ENCODE measurements at regions not wholly inside any gene's neighbourhood (a gene's known extent, or its start where the extent isn't known, plus 50 kb on each side); places are given as distances from the start of the nearest gene placed in this dataset.

- WGBS, result 92% methylated on average over 1 of the region's 1 CpG
- Histone ChIP-seq H3K4me1 (replicated peaks) (no peaks in the 10 kb centered on the region), H3K4me3 (no peak overlapping the region), H3K36me3 (no peaks in the 10 kb centered on the region), H3K9me3 (no peaks in the 10 kb centered on the region), H3K27ac (no peak overlapping the region), H3K27me3 (replicated peaks; ENCODE audit: insufficient read depth) (no peaks in the 10 kb centered on the region)
- intact Hi-C loops (cut with DNase I), result no loop called here
- TF ChIP-seq POLR2AphosphoS5 (IDR thresholded peaks at IDR 0.05) (no peak), CTCF (IDR thresholded peaks at IDR 0.05) (no peak), POLR2A (IDR thresholded peaks at IDR 0.05) (no peak)
- no peak for DNase-seq (ENCODE audit: low spot score)
Observed at GRCh38 chr13:83024232-83024631, 858.0 kb downstream of the SLITRK1 start.

GRCh38 chr13:83019986-83020385 lies 862.3 kb downstream of the SLITRK1 start:
- TF ChIP-seq CTCF (IDR thresholded peaks at IDR 0.05), result no peak
- TF ChIP-seq POLR2AphosphoS5 (IDR thresholded peaks at IDR 0.05), result no peak
- no peak for TF ChIP-seq POLR2A (IDR thresholded peaks at IDR 0.05)
- Histone ChIP-seq H3K36me3 (no peaks in the 10 kb centered on the region), H3K27ac (no peak overlapping the region), H3K4me3 (no peak overlapping the region), H3K27me3 (replicated peaks; ENCODE audit: insufficient read depth) (no peaks in the 10 kb centered on the region), H3K4me1 (replicated peaks) (no peaks in the 10 kb centered on the region), H3K9me3 (no peaks in the 10 kb centered on the region)
- WGBS, result 89% methylated on average over 4 of the region's 4 CpGs
- intact Hi-C loops (cut with DNase I), result no loop called here
- no peak for DNase-seq (ENCODE audit: low spot score)

GRCh38 chr13:83009987-83010386 lies 872.3 kb downstream of the SLITRK1 start:
- WGBS, result 81% methylated on average over 2 of the region's 2 CpGs
- no peaks in the 10 kb centered on the region for H3K27me3 ChIP-seq (replicated peaks; ENCODE audit: insufficient read depth)
- no peak overlapping the region for H3K4me3 ChIP-seq
- no peak overlapping the region for H3K27ac ChIP-seq
- no peaks in the 10 kb centered on the region for H3K9me3 ChIP-seq
- no peaks in the 10 kb centered on the region for H3K4me1 ChIP-seq (replicated peaks)
- intact Hi-C loops (cut with DNase I), result no loop called here
- H3K36me3 ChIP-seq, result no peaks in the 10 kb centered on the region
- DNase-seq (ENCODE audit: low spot score), result no peak
- TF ChIP-seq POLR2AphosphoS5 (IDR thresholded peaks at IDR 0.05) (no peak), POLR2A (IDR thresholded peaks at IDR 0.05) (no peak), CTCF (IDR thresholded peaks at IDR 0.05) (no peak)

GRCh38 chr13:83008212-83008929 lies 873.9 kb downstream of the SLITRK1 start:
- H3K36me3 ChIP-seq, result no peaks in the 10 kb centered on the region
- WGBS, result 44% methylated on average over 3 of the region's 3 CpGs
- no peaks in the 10 kb centered on the region for H3K4me1 ChIP-seq (replicated peaks)
- no peak overlapping the region for H3K4me3 ChIP-seq
- DNase-seq (ENCODE audit: low spot score), result no peak
- H3K27me3 ChIP-seq (replicated peaks; ENCODE audit: insufficient read depth), result no peaks in the 10 kb centered on the region
- intact Hi-C loops (cut with DNase I), result no loop called here
- H3K9me3 ChIP-seq, result no peaks in the 10 kb centered on the region
- H3K27ac ChIP-seq, result no peak overlapping the region
- TF ChIP-seq POLR2A (IDR thresholded peaks at IDR 0.05) (no peak), CTCF (IDR thresholded peaks at IDR 0.05) (no peak), POLR2AphosphoS5 (IDR thresholded peaks at IDR 0.05) (no peak)

GRCh38 chr13:83007226-83007625 lies 875.0 kb downstream of the SLITRK1 start:
- no peaks in the 10 kb centered on the region for H3K27me3 ChIP-seq (replicated peaks; ENCODE audit: insufficient read depth)

More at GRCh38 chr13:83007226-83007625, 875.0 kb downstream of the SLITRK1 start:
- DNase-seq (ENCODE audit: low spot score), result no peak
- Histone ChIP-seq H3K4me3 (no peak overlapping the region), H3K4me1 (replicated peaks) (no peaks in the 10 kb centered on the region), H3K9me3 (no peaks in the 10 kb centered on the region), H3K36me3 (no peaks in the 10 kb centered on the region), H3K27ac (no peak overlapping the region)
- TF ChIP-seq POLR2AphosphoS5 (IDR thresholded peaks at IDR 0.05) (no peak), POLR2A (IDR thresholded peaks at IDR 0.05) (no peak), CTCF (IDR thresholded peaks at IDR 0.05) (no peak)
- intact Hi-C loops (cut with DNase I), result no loop called here
